Spleen (tissue), 7 donors: ENCODE measurements at regions not wholly inside any gene's neighbourhood (a gene's known extent, or its start where the extent isn't known, plus 50 kb on each side); places are given as distances from the start of the nearest gene placed in this dataset.

Experiments
- CTCF ChIP-seq, 11 experiments: fragments of 200-600 bp in 7 of 11; fragments of 450-650 bp in 4 of 11; sonication (generic) in 4 of 11; IDR thresholded peaks in 8 of 11; conservative IDR thresholded peaks in 3 of 11; 1 replicate in 7 of 11; 2 replicates in 4 of 11; pipeline versions ENCODE4 v1.4.0 to v1.8.0; 2016 to 2021; ENCODE audit warnings: antibody characterized with exemption in 11 of 11, inconsistent platforms in 4 of 11, mild to moderate bottlenecking in 1 of 11
- POLR2A ChIP-seq, 3 donors: fragments of 450-650 bp; IDR thresholded peaks; one replicate each; pipeline ENCODE4 v1.5.1; 2017; ENCODE audit warnings: antibody characterized with exemption in 3 of 3, mild to moderate bottlenecking in 1 of 3
- POLR2AphosphoS5 ChIP-seq, 3 donors: sonication (generic); formaldehyde crosslinking; IDR thresholded peaks; one replicate each; pipeline ENCODE4 v1.5.1; 2017; ENCODE audit warnings: antibody characterized with exemption in 3 of 3
- donor health status: DM: no; HTN: no; CAD: no; lungs with moderate emphysema.
- donor health status: DM: no; HTN: no; CAD: no.
- donor health status: DM: no; HTN: no; CAD: no.

- TF ChIP-seq CTCF (IDR thresholded peaks at IDR 0.05 in 8 of 11, conservative IDR thresholded peaks at IDR 0.05 in 3 of 11) (no peak), POLR2AphosphoS5 (IDR thresholded peaks at IDR 0.05) (no peak), POLR2A (IDR thresholded peaks at IDR 0.05) (no peak)
Observed at GRCh38 chr16:13630374-13630773, 289.6 kb upstream of the ERCC4 start.
